ENCODE measurements at regions not wholly inside any gene's neighbourhood (a gene's known extent, or its start where the extent isn't known, plus 50 kb on each side); places are given as distances from the start of the nearest gene placed in this dataset.

DNA sequence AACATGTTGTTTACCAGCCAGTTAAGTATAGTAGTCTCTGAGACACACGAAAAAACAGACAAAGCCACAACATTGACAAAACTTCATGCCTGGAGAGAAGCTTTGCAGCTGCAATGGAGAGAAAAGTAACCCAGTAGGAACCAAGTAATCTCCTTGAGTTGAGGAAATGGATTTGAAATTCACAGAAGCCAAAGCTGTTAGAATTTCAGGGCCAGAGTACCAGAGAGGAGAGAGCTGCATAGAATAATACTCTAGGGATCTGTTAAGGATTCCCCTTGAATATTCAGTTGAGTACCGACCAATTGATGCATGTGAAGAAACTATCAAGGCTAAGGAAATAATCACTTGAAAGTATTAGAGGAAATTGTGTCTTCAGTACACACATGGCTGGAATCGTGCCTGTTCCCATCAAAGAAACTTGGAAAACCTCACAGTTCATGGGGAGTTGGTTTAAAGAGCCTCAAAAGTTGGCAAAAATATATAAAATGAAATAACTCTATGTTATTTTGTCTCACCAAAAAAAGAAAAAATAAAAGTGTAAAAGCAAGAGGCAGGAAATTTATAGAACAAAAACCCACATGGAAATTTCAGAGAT is 324.0 kb upstream of the NEGR1 start:
- TF ChIP-seq, protein P1, sequence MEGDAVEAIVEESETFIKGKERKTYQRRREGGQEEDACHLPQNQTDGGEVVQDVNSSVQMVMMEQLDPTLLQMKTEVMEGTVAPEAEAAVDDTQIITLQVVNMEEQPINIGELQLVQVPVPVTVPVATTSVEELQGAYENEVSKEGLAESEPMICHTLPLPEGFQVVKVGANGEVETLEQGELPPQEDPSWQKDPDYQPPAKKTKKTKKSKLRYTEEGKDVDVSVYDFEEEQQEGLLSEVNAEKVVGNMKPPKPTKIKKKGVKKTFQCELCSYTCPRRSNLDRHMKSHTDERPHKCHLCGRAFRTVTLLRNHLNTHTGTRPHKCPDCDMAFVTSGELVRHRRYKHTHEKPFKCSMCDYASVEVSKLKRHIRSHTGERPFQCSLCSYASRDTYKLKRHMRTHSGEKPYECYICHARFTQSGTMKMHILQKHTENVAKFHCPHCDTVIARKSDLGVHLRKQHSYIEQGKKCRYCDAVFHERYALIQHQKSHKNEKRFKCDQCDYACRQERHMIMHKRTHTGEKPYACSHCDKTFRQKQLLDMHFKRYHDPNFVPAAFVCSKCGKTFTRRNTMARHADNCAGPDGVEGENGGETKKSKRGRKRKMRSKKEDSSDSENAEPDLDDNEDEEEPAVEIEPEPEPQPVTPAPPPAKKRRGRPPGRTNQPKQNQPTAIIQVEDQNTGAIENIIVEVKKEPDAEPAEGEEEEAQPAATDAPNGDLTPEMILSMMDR (IDR thresholded peaks at IDR 0.05) = no peak
- no peak for TF ChIP-seq ZFX (IDR thresholded peaks at IDR 0.05; ENCODE audit: borderline replicate concordance)

Measured in 22Rv1 (cell line).